ENCODE measurements at regions not wholly inside any gene's neighbourhood (a gene's known extent, or its start where the extent isn't known, plus 50 kb on each side); places are given as distances from the start of the nearest gene placed in this dataset.

- no peak for TF ChIP-seq TAF1 (IDR thresholded peaks at IDR 0.05; ENCODE audit: borderline replicate concordance, insufficient read depth, low read length)
Observed at GRCh38 chr5:56591081-56591480, 224.3 kb upstream of the MAP3K1 start.

GRCh38 chr5:56589481-56589860, 225.9 kb upstream of the MAP3K1 start:
- TF ChIP-seq POLR2AphosphoS5 (IDR thresholded peaks at IDR 0.05; ENCODE audit: low read depth, low read length) (no peak), FOXP2 (optimal IDR thresholded peaks at IDR 0.05; ENCODE audit: borderline replicate concordance, extremely low read depth, extremely low read length, insufficient read depth) (no peak), REST (IDR thresholded peaks at IDR 0.05; ENCODE audit: insufficient read depth in 1 of 2, low read depth in 2 of 2, low read length in 2 of 2) (no peak), SIN3A (IDR thresholded peaks at IDR 0.05; ENCODE audit: borderline replicate concordance, insufficient read depth, low read length) (no peak), TAF1 (IDR thresholded peaks at IDR 0.05; ENCODE audit: borderline replicate concordance, insufficient read depth, low read length) (no peak)

GRCh38 chr5:56588636-56589480, 226.5 kb upstream of the MAP3K1 start:
- TF ChIP-seq TAF1 (IDR thresholded peaks at IDR 0.05; ENCODE audit: borderline replicate concordance, insufficient read depth, low read length) (no peak), SIN3A (IDR thresholded peaks at IDR 0.05; ENCODE audit: borderline replicate concordance, insufficient read depth, low read length) (no peak), FOXP2 (optimal IDR thresholded peaks at IDR 0.05; ENCODE audit: borderline replicate concordance, extremely low read depth, extremely low read length, insufficient read depth) (no peak), REST (IDR thresholded peaks at IDR 0.05; ENCODE audit: insufficient read depth in 1 of 2, low read depth in 2 of 2, low read length in 2 of 2) (no peak), POLR2AphosphoS5 (IDR thresholded peaks at IDR 0.05; ENCODE audit: low read depth, low read length) (no peak)

GRCh38 chr5:56588131-56588487, 227.2 kb upstream of the MAP3K1 start:
- TF ChIP-seq POLR2AphosphoS5 (IDR thresholded peaks at IDR 0.05; ENCODE audit: low read depth, low read length) (no peak), FOXP2 (optimal IDR thresholded peaks at IDR 0.05; ENCODE audit: borderline replicate concordance, extremely low read depth, extremely low read length, insufficient read depth) (no peak), REST (IDR thresholded peaks at IDR 0.05; ENCODE audit: insufficient read depth in 1 of 2, low read depth in 2 of 2, low read length in 2 of 2) (no peak), SIN3A (IDR thresholded peaks at IDR 0.05; ENCODE audit: borderline replicate concordance, insufficient read depth, low read length) (no peak), TAF1 (IDR thresholded peaks at IDR 0.05; ENCODE audit: borderline replicate concordance, insufficient read depth, low read length) (no peak)

GRCh38 chr5:56587381-56588130, 227.8 kb upstream of the MAP3K1 start:
- TF ChIP-seq SIN3A (IDR thresholded peaks at IDR 0.05; ENCODE audit: borderline replicate concordance, insufficient read depth, low read length) (no peak), FOXP2 (optimal IDR thresholded peaks at IDR 0.05; ENCODE audit: borderline replicate concordance, extremely low read depth, extremely low read length, insufficient read depth) (no peak), POLR2AphosphoS5 (IDR thresholded peaks at IDR 0.05; ENCODE audit: low read depth, low read length) (no peak), REST (IDR thresholded peaks at IDR 0.05; ENCODE audit: insufficient read depth in 1 of 2, low read depth in 2 of 2, low read length in 2 of 2) (no peak), TAF1 (IDR thresholded peaks at IDR 0.05; ENCODE audit: borderline replicate concordance, insufficient read depth, low read length) (no peak)

Measured in PFSK-1 (cell line).